HG03354 (cell line): ENCODE measurements at regions not wholly inside any gene's neighbourhood (a gene's known extent, or its start where the extent isn't known, plus 50 kb on each side); places are given as distances from the start of the nearest gene placed in this dataset.
"Not testable (repeated sequence)": the region's sequence is repeated elsewhere in the genome, so short reads cannot be mapped to it uniquely, and the experiment has no call there.

Source experiments
- ATAC-seq: cut with Tn5 transposase; IDR thresholded peaks from one replicate; pipeline ENCODE4 v1.9.1; 2021; ENCODE audit warnings: mild to moderate bottlenecking; ENCODE audit not compliant: unreplicated experiment, poor library complexity, severe bottlenecking

DNA sequence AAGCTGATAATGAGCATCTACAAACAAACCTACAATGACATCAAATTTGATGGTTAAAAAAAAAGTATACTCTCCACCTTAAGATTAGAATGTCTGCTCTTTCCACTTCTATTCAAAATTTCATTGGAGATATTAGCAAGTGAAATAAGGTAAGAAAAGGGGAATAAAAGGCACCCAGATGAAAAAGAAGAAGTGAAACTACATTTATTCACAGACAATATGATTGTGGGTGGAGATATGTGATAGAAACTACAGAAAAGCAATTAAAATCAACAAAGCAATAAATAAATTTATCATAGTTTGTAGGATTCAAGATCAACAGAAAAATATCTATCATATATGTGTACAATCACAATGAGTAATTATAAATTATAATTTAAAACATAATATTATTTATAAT lies 395.1 kb upstream of the CCNH start:
- no peak for ATAC-seq

- ATAC-seq, result no peak
Observed at GRCh38 chr5:87803352-87803751, 390.6 kb upstream of the CCNH start.

- ATAC-seq, result no peak
Observed at GRCh38 chr5:87791869-87792268, 379.1 kb upstream of the CCNH start.

GRCh38 chr5:87788416-87788815 lies 375.7 kb upstream of the CCNH start:
- ATAC-seq, result no peak

- ATAC-seq, result no peak
Observed at GRCh38 chr5:87787625-87788256, 375.0 kb upstream of the CCNH start.

DNA sequence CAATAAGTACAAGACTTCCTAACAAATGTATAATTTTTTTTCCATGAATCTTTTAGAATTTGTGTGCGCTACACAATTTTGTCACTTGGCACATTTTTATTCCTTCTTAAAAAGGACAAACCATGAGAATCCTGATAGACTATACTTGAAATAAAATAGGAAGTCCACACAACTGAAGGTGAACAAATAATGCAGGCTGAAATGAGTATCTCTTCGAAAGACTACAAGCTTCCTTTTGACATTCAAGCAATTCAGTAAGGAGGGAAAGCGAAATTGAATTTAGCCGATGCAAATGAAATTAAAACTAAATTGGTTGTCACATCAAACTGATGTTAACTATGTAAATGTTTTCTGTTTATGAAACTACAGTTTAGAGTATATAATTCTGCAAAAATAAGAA lies 374.4 kb upstream of the CCNH start:
- ATAC-seq, result no peak

DNA sequence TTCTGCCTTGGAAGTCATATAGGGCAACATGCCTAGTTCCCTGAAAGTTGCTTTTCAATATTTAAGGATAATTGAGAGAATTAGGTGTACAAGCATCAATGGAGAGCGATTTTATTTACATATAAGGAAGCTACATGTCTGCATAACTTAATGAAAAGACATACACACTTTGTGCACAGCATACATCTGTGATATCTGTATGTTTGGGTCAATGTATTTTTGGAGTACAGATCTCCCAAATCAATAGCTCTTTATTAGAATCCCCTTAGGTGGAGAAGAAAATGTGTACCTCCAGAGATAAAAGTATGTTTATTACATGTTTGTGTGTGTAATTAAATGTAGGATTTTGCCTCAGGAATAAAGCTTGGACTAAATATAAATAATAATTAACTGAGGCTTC lies 373.7 kb upstream of the CCNH start:
- no peak for ATAC-seq

GRCh38 chr5:87785554-87786335 lies 373.0 kb upstream of the CCNH start:
- ATAC-seq, result no peak

- ATAC-seq, result no peak
Observed at GRCh38 chr5:87784879-87785495, 372.3 kb upstream of the CCNH start.

DNA sequence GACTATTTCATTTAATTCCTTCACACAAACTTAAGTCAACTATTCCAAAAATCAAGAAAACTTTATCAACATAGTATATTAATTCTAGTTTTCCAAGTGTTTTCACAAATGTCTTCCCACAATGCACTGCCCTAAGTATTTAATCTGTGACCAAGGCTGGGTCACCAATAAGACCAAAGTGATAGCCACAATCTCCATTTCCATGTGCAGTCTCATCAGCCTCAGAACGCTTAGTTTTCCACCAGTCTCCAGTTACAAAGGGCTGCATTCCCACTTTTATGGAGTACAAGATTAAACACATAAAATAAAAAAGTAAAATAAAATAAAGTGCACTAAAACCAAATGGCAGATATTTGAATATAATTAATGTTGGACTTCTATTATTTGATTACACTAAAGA lies 371.6 kb upstream of the CCNH start:
- ATAC-seq, result no peak

DNA sequence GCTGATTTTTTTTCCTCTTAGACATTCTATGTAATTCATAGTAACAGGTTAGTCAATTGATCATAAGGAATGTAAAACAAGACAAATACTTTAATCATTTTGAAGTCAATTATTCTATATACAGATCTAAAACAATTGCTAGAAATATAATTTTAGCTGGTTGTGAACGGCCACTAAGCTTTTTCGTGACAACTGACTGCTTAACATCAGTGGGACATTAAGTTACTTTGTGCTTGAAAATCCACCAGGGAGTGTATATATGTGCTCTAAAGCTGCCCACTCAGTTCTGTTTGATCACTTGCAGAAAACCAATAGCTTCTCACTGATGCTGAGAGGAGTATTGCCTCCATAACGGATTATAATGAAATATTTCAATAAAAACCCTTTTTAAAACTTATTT lies 370.2 kb upstream of the CCNH start:
- no peak for ATAC-seq

GRCh38 chr5:87781976-87782375 lies 369.2 kb upstream of the CCNH start:
- no peak for ATAC-seq

DNA sequence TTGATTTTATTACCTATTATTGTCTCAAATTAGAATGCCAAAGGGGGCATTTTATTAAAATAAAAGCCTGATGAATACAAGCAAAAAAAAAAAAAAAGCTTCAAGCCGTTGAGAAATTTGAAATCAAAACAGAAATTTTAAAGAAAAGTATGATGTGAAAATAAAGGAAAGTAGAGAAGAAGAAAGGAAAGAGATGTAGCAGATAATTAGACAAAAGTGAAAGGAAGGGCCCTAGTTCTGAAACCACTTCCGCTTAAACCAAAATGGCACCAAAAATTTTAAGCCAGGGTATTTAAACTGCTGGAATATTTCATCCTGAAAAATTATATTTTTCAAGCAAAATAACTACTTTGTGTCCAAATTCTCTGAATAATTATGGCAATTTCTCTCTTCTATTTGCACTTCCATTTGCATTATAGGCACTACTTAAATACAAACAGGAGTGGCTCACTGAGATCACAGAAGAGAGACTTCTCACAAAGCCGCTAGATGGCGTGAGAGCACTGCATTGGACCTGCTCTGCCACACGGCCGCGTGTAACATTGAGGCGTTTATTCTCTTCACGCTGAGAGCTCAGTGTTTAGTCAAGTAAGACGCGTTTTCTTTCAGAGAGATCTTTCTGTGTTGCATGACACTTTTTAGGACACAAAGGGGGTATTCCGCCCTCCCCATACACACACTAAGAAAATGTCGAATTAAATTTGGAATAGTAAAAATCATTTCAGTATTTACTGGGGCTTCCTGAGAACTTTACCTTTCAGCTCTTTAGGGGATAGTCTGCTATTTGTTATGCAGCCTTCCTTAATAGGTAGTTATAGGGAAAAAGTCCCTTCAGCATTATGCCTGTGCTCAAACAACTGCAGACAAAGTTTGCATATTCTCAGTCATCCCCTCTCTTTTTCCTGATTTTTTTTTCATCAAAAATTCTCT lies 368.4 kb upstream of the CCNH start:
- peak; percentile 100 for ATAC-seq

DNA sequence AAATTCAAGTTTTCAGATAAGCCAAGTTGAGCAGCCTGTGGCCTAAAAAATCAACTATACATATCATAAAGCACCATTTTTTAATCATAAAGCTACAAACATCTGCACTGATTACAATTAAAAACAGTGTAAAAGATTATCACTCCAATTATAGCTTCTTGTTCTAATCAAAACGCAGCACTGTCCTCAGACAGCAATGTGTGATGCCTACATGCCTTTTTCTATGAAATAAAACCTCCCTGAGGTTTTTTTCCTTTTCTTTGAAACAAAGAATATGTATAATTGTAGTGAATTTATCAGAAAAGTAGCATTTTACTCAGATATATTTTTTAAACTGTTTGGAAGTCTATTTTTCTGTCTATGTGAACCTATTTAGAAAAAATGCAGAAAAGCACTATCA lies 366.1 kb upstream of the CCNH start:
- no peak for ATAC-seq

- ATAC-seq, result no peak
Observed at GRCh38 chr5:87777877-87778276, 365.1 kb upstream of the CCNH start.

GRCh38 chr5:87776785-87777184 lies 364.1 kb upstream of the CCNH start:
- ATAC-seq, result no peak

DNA sequence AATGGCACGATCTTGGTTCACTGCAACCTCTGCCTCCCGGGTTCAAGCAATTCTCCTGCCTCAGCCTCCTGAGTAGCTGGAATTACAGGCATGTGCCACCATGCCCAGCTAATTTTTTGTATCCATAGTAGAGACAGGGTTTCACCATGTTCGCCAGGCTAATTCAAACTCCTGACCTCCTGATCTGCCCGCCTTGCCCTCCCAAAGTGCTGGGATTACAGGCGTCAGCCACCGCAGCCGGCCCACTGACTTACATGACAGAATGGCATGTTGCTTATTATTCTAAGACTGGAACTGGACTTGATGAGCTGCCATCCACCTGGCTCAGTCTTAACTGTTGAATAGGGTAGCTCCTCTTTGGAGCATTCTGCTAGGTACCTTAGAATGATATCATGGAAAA lies 363.6 kb upstream of the CCNH start:
- not testable (repeated sequence) for ATAC-seq

DNA sequence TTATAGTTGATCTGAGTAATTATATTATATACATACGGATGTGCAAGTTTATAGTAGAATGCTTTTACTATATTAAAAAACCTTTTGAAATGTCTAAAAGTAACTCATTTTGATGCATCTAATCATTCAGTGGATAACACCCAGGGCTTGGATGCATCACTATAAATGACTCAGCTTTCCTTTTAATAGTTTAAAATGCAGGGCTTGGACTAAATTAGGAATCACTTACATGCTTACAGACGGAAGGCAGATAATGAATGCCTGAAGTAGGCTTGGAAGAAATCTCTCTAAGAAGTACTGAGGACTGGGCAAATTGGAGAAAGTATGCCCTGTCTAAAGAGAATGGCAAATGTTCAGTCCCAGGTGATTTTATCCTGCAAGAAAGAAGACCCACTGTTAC lies 362.5 kb upstream of the CCNH start:
- no peak for ATAC-seq

- ATAC-seq, result no peak
Observed at GRCh38 chr5:87774804-87775203, 362.1 kb upstream of the CCNH start.

- no peak for ATAC-seq
Observed at GRCh38 chr5:87770601-87771121, 357.9 kb upstream of the CCNH start.
